ENCODE measurements at regions not wholly inside any gene's neighbourhood (a gene's known extent, or its start where the extent isn't known, plus 50 kb on each side); places are given as distances from the start of the nearest gene placed in this dataset.

- Mint-ChIP-seq H3K36me3 (ENCODE audit: low read depth) (no peaks in the 10 kb centered on the region), H3K9me3 (peaks cover 3% of the 10 kb centered on the region), H3K4me1 (no peaks in the 10 kb centered on the region), H3K27me3 (ENCODE audit: low read depth) (peaks cover 6% of the 10 kb centered on the region), H3K4me3 (no peak overlapping the region), H3K27ac (no peak overlapping the region)
- TF ChIP-seq CTCF (IDR thresholded peaks at IDR 0.05; ENCODE audit: unreplicated experiment in 3 of 3), result no peak
Observed at GRCh38 chr3:5563537-5564277, 376.2 kb downstream of the EDEM1 start.

GRCh38 chr3:5564278-5564666 lies 376.8 kb downstream of the EDEM1 start:
- no peaks in the 10 kb centered on the region for H3K4me1 Mint-ChIP-seq
- H3K9me3 Mint-ChIP-seq, result peaks cover 3% of the 10 kb centered on the region
- H3K27ac Mint-ChIP-seq, result no peak overlapping the region
- H3K27me3 Mint-ChIP-seq (ENCODE audit: low read depth), result peaks cover 6% of the 10 kb centered on the region
- no peaks in the 10 kb centered on the region for H3K36me3 Mint-ChIP-seq (ENCODE audit: low read depth)
- TF ChIP-seq CTCF (IDR thresholded peaks at IDR 0.05; ENCODE audit: unreplicated experiment in 3 of 3), result no peak
- no peak overlapping the region for H3K4me3 Mint-ChIP-seq

GRCh38 chr3:5565026-5565425 lies 377.5 kb downstream of the EDEM1 start:
- Mint-ChIP-seq H3K9me3 (peaks cover 3% of the 10 kb centered on the region), H3K4me3 (no peak overlapping the region), H3K27ac (no peak overlapping the region), H3K4me1 (no peaks in the 10 kb centered on the region), H3K36me3 (ENCODE audit: low read depth) (no peaks in the 10 kb centered on the region), H3K27me3 (ENCODE audit: low read depth) (peaks cover 6% of the 10 kb centered on the region)
- TF ChIP-seq CTCF (IDR thresholded peaks at IDR 0.05; ENCODE audit: unreplicated experiment in 3 of 3), result no peak

- Mint-ChIP-seq H3K4me1 (no peaks in the 10 kb centered on the region), H3K9me3 (no peaks in the 10 kb centered on the region), H3K27ac (no peak overlapping the region), H3K36me3 (ENCODE audit: low read depth) (no peaks in the 10 kb centered on the region), H3K27me3 (ENCODE audit: low read depth) (peaks cover 6% of the 10 kb centered on the region), H3K4me3 (no peak overlapping the region)
- TF ChIP-seq CTCF (IDR thresholded peaks at IDR 0.05; ENCODE audit: unreplicated experiment in 3 of 3), result no peak
Observed at GRCh38 chr3:5567113-5567512, 379.6 kb downstream of the EDEM1 start.

GRCh38 chr3:5568451-5568850 lies 380.9 kb downstream of the EDEM1 start:
- TF ChIP-seq CTCF (IDR thresholded peaks at IDR 0.05; ENCODE audit: unreplicated experiment in 3 of 3), result peak in 1 of 3 experiments; percentile 20
- no peaks in the 10 kb centered on the region for H3K9me3 Mint-ChIP-seq
- no peaks in the 10 kb centered on the region for H3K4me1 Mint-ChIP-seq
- H3K27ac Mint-ChIP-seq, result no peak overlapping the region
- H3K4me3 Mint-ChIP-seq, result no peak overlapping the region
- H3K27me3 Mint-ChIP-seq (ENCODE audit: low read depth), result peaks cover 6% of the 10 kb centered on the region
- no peaks in the 10 kb centered on the region for H3K36me3 Mint-ChIP-seq (ENCODE audit: low read depth)

GRCh38 chr3:5569152-5569551 lies 381.6 kb downstream of the EDEM1 start:
- no peaks in the 10 kb centered on the region for H3K9me3 Mint-ChIP-seq
- H3K36me3 Mint-ChIP-seq (ENCODE audit: low read depth), result no peaks in the 10 kb centered on the region
- H3K4me1 Mint-ChIP-seq, result no peaks in the 10 kb centered on the region
- no peak overlapping the region for H3K4me3 Mint-ChIP-seq
- H3K27ac Mint-ChIP-seq, result no peak overlapping the region
- peaks cover 6% of the 10 kb centered on the region for H3K27me3 Mint-ChIP-seq (ENCODE audit: low read depth)
- no peak for TF ChIP-seq CTCF (IDR thresholded peaks at IDR 0.05; ENCODE audit: unreplicated experiment in 3 of 3)
